ENCODE measurements at regions not wholly inside any gene's neighbourhood (a gene's known extent, or its start where the extent isn't known, plus 50 kb on each side); places are given as distances from the start of the nearest gene placed in this dataset.
A peak's percentile ranks its signal among the peaks of the same experiment; 100 is the strongest.
"Not testable (repeated sequence)": the region's sequence is repeated elsewhere in the genome, so short reads cannot be mapped to it uniquely, and the experiment has no call there.

DNA sequence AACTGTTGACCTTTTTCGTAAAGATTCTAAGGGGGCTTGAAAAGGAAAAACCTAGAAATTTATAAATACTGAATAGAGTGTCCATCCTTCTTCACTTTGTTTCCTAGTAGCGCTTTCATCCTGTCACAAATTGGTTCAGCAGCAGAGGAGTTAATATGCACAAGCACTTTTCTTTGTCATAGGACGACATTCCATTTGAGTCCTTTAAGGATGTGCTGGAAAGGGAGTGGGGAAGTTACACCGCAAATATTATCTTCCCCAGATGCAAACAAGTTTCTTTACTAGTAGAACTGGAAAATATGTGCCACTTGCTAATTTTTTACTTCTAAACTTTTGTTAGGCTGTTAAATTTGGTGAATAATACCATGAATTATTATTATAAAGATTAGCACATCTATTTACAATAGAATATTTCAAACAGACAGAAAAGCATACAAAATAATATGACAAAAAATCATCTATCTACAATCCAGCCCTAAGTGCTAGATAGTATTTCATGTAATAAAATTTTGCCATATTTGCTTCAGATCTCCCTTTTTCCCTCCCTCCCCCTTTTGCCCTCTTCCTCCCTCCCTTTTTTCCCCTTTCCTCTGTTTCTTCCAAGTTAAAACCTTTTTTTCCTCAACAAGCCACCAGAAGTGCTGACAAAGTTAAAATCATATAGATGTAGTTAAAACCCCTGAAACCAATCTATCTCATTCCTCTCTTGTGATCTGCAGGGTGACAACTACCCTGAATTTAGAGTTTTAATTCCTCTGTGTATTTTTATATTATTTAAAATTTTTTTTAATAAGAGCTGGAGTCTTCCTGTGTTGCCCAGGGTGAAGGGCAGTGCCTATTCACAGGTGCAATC, 50.5 kb upstream of the MAP4K3 start:
- no peak for DNase-seq (ENCODE audit: low read depth, low spot score)

DNA sequence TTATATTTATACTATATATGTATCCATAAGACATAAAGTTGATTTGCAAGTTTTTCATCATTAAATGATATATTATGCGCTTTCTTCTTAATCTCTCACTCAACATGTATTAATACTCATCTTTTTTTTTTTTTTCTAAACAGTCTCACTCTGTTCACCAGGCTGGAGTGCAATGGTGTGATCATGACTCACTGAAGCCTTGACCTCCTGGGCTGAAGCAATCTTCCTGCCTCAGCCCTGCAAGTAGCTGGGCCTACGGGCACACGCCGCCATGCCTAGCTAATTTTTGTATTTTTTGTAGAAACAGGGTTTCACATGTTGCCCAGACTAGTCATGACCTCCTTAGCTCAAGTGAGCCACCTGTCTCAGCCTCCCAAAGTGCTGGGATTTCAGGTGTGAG, 51.4 kb upstream of the MAP4K3 start:
- DNase-seq (ENCODE audit: low read depth, low spot score), result peak; percentile 67

DNA sequence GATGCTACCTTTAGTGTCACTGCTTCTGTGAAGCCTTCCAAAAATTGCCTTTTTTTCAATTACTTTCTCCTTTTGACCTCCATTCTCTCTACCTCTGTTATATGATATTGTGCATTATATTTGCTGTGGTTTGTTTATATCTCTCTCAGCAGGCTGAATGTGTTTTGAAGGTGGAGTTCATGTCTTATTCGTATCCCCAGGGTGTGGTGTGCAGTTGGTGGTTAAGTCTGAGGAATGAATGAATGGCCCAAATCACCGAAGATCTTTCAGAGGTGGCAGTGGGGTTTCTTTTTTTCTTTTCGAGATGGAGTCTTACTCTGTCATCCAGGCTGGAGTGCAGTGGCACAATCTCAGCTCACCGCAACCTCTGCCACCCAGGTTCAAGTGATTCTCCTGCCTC, 53.5 kb upstream of the MAP4K3 start:
- DNase-seq (ENCODE audit: low read depth, low spot score), result no peak

DNA sequence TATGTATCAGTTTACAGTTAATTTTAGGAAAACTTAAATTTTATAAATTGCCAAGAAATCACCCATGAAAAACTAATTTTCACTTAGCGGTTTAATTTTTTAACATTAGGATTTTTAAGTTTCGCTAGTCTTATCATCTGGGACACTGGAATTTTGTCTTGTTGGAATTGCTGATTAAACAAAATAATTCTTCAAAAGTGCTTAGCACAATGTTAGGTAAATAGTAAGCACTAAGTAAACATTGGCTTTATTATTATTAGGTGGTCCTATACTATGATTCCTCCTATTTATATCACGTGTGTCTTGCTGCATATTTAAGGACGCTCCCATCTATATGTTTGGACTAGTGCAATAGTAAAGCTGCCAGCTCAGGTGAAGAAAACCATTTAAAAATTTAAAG, 54.6 kb upstream of the MAP4K3 start:
- DNase-seq (ENCODE audit: low read depth, low spot score), result no peak

DNA sequence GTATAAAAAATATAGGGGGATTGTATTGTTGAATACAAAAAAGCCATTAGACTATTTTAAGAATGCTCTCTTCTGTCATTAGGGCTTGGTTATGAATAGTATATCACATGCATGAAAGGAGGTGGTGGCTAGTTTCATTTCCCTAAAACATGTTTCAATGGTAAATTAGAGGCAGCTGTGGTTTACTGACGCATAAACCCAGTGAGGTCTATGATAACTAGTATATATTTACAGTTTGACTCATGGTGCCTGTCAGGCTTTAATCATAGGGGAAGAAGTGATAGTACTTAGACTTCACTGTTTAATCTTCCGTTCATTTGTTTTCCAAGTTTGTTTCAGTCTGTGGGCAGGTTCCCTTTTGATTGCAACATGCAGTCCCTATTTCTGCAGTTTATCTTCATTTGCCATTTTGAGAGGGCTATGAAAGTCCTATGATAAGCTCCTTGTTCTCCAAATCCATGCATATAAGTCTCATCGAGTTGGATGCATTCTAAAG, 55.1 kb upstream of the MAP4K3 start:
- no peak for DNase-seq (ENCODE audit: low read depth, low spot score)

DNA sequence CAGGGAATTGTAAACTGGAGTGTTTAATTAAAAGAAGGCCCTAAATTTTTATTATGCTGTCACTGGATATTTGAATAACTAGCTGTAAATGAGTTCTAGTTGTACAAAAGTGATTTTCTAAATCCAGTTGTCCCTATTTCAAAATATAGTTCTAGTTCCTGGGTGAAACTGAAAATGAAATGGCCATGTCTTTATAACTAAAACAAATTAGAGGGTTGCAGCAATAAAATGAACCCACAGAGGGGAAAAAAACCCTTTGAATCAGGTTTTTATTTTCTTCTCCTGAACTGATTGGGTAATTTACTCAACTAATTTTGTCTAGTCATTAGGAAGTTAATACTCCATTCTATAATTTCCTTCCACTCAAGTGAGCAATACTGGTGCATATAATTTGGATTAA, 55.6 kb upstream of the MAP4K3 start:
- no peak for DNase-seq (ENCODE audit: low read depth, low spot score)

DNA sequence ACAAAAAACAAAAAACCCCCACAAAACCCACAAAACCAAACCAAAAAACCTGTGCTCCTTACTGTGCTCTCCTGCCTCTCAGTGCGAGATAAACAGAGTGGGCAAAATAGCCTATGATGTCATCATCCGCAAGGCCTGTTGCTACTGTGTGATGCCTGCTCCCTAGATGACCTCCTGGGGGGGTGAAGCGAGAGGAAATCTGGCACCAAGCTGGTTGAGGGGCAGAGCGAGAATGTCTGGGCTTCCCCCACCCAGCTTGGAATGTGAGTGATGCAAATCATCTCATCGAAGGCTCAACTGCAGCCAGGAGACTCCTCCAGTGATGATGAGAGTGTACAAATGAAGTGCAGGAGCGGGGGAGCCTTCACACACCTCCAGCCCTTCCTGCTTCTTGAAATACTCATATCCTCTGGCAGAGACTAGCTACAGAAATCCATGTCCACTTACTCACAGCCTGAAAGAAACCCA, 57.7 kb upstream of the MAP4K3 start:
- DNase-seq (ENCODE audit: low read depth, low spot score), result peak; percentile 78

DNA sequence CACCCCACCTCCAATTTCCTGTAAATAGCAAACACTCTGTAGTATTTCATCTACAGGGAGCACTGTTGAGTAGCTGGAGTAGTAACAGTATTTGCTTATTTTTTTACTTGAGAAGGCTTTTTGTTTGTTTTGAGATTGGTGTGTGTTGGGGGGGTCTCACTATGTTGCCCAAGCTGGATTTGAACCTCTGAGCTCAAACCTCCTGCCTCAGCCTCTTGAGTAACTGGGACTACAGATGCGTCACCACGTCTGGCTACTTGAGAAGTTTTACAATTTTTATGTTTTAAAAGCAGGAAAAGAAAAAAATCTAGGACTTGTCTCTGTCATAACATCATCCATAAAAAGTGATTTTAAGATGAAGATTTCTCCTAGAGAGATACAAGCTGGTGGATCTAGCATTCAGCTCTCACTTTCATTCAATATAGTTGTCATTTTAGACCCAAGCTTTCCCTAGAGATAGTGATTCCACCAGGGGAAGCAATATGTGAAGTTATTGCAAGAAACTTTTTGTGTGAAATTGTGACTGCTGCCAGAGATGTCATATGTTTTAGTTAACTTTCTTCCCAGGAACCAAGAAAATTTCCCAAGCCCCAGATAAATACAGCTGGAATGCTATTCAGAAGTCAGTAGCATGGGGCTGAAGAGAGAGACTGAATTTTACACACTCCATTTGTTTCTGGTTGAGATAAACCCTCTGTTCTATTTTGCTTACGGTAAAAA, 60.2 kb upstream of the MAP4K3 start:
- no peak for DNase-seq (ENCODE audit: low read depth, low spot score)

DNA sequence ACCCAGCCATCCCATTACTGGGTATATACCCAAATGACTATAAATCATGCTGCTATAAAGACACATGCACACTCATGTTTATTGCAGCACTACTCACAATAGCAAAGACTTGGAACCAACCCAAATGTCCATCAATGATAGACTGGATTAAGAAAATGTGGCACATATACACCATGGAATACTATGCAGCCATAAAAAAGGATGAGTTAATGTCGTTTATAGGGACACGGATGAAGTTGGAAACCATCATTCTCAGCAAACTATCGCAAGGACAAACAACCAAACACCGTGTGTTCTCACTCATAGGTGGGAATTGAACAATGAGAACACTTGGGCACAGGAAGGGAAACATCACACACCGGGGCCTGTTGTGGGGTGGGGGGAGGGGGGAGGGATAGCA, 61.1 kb upstream of the MAP4K3 start:
- DNase-seq (ENCODE audit: low read depth, low spot score), result not testable (repeated sequence)

DNA sequence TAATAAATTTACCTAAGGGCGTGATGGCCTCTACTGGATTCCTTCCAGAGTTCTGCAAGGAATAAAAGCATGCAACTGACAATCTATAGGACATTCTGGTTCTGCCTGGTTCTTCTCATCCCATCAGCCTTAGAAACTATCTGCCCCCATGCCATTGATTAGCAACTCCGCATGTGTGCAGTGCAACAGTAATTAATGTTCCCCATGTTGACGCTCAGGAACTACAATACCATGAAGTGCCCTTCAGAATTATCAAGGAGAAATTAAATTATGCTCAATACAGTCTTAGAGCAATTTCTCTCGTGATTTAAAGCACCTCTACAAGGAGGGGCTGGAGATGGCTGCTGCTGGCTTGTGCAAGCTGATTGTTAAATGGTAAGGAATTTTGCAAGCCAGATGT, 61.7 kb upstream of the MAP4K3 start:
- DNase-seq (ENCODE audit: low read depth, low spot score), result no peak

DNA sequence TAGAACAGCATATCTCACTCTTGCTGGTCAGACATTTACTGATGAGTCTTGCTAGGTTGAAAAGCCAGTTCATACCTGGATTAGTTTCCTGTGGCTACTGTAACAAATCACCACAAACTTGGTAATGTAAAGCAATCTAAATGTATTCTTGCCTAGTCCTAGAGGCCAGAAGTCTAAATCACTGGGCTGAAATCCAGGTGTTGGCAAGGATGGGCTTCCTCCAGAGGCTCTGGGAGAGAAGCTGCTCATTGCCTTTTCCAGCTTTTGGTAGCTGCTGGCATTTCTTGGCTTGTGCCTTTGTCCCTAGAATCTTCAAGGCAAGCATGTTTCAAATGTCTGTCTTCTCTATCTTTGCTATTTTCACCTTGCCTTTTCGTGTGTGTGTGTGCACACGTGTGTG, 62.3 kb upstream of the MAP4K3 start:
- no peak for DNase-seq (ENCODE audit: low read depth, low spot score)

DNA sequence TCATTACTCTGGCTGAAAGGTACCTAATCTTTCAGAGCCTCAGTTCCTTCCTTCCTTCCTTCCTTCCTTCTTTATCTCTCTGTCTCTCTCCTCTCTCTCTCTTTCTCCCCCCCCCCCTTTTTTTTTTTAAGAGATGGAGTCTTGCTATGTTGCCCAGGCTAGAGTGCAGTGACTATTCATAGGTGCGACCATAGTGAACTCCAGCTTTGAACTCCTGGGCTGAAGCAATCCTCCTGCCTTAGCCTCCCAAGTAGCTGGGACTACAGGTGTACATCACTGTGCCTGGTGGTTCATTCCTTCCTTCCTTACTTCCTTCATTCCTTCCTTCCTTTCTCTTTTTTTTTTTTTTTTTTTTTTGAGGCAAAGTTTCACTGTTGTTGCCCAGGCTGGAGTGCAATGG, 64.3 kb upstream of the MAP4K3 start:
- no peak for DNase-seq (ENCODE audit: low read depth, low spot score)

DNA sequence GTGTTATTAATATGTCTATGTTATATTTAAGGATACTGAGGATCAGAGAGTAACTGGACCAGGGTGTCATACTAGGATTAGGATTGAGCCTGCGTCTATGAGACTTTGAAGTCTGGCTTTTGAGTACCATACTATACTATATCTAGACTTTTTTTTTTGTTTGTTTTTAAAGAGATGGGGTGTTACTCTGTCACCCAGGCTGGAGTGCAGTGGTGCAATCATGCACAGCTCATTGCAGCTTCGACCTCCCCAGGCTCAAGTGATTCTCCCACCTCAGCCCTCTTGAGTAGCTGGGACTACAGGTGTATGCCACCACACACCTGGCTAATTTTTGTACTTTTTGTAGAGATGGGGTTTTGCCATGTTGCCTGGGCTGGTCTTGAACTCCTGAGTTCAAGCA, 66.2 kb upstream of the MAP4K3 start:
- DNase-seq (ENCODE audit: low read depth, low spot score), result no peak

DNA sequence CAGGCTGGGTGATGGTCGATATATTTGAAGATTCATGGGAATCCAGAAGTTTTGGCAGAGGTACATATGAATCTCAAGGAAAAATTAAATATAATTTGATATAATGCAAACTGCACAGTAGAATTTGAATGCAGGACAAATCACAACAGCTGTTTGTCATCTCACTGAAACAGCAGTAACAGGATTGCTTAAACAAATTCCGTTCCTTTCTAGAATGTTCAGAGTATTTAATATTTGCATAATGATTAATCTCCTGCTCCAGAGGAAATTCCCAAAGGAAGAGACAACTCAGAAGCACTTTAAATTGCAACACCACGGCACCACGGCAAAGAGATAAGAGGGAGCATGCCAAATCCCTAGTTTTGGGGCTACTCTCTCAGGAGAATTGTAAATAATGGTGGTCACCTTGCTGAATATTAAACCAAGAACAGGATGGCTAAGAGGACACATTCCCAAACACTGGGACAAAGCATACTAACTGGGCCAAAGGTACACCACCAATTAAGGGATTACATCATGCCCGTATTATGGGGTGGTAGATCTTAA, 67.8 kb upstream of the MAP4K3 start:
- no peak for DNase-seq (ENCODE audit: low read depth, low spot score)

DNA sequence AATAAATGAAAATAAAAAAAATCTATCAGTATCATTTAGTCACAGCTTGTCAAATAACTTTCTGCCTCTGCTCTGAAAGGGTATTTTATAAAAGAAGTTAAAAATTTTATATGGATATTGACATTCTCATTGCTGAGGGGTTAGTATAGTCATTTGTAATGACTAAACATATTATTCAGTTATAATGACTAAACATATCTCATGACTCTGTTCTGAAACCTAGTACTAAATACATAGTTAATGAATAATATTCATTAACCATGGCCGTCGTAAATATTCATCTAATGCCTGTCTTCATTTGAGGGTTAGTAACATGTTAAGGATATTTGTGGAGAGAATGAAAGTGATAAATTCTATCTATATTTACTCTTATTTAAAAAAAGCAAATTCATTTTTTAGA, 69.1 kb upstream of the MAP4K3 start:
- DNase-seq (ENCODE audit: low read depth, low spot score), result no peak

DNA sequence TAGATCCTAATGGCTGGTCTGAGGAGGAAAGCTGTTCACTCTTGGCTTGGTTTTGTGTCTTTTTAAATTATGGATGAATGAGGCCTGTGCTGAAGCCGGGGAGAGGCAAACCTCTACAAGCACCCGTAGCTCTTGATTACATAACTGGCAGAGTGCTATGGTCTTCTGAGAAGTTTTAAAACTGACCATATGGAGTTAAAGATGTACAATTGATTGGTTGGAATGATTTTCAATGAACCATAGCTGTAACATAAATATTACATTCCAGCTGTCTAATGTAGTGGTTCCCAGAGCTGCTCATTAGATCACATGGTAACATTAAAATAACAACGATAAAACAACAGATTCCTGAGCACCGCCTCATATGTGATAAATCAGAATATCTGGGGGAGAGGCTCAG, 71.1 kb upstream of the MAP4K3 start:
- DNase-seq (ENCODE audit: low read depth, low spot score), result no peak

DNA sequence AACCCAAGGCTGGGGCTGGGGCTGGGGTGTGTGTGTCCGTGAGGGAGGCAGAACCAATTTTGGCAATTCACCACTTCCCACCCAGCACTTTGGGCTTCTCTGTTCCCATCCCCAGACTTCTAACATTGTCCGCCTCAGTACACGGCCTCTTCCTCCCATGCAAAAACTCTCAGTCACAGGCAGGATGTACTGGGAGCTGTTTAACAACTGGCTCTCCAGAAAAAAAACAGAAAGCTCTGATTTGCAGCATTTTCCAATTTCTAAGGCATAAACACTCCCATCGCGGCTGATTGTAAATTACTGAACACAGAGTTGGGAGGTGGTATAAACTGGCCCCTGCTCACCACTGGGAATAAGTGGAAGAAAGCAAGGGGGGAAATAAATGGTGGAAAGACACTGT, 73.1 kb upstream of the MAP4K3 start:
- no peak for DNase-seq (ENCODE audit: low read depth, low spot score)

DNA sequence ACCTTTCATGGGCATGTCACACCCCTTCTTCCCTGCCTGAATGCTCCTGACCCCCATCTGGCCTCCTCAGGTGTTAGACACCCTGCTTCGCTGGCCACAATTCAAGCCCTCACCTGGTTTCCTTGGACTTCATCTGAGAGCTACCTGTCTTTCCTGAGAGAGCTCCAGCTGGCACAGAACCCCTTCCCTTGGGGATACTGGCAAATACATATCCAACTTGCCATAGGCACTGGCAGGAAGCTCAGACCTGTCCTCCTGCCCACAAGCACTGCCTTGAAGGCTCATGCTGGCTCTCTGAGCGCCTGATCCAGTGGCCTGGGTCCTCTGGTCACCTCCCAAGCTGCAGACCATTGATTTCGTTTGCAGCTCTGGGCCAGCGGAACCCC, 74.1 kb upstream of the MAP4K3 start:
- DNase-seq (ENCODE audit: low read depth, low spot score), result no peak

DNA sequence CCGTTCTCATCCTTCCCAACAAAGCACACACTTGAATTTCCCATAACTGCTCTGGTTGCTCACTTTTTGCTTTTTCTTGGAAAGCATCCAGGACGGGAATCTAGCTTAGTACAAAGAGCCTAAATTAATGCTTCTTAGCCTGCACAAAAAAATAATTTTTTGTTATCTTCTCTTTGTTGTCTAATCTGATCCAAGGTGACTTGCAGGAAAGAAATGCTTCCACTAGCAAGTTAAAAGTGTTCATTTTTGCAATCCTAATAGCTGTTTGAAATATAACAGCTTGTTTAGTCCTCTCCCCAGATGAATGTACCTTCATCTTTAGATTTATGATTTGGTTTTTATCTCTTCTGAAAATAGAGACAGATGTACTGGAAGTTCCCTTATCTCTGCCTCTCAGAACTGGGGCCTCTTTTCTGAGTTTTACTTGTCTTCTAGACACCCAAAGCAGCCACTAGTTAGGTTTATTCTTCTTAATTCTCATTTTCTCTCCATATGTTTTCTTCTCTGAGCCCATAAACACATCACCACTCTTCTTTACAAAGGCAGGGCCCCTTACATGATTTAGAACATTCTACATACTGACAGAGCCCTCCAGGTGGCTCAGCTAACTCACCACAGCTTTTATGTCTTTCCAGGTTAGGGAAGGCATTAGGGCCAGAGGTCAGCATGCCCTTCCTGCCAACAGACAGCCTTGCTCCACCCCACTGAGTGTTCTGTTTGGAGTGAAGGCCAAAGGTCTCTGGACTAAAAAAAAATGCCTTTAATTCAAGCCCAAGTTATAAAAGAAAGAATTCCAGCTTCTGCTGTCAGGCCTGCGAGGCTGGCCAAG, 74.7 kb upstream of the MAP4K3 start:
- no peak for DNase-seq (ENCODE audit: low read depth, low spot score)

DNA sequence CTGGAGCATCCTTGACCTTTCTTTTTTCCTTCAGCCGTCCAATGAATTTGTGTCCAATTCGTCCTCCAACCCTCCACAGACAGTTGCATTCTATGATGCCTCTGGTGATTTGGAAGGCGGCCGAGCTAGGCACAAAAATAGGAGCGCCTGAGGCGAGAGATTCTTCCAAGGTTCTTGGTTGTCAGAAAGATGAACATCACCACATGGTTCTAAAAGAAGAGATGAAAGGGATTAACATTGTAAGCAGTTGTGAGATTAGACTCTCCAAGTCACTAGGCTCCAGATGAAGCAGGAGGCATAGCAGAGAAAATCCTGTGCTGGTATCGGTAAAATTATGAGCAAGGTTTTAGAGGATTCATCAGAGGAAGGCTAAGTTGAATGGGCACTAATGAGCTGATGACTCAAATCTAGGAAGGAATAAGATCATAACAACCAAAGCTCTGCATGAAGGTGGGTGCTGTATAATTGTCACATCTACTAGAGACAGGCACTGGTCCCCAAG, 75.4 kb upstream of the MAP4K3 start:
- DNase-seq (ENCODE audit: low read depth, low spot score), result no peak

DNA sequence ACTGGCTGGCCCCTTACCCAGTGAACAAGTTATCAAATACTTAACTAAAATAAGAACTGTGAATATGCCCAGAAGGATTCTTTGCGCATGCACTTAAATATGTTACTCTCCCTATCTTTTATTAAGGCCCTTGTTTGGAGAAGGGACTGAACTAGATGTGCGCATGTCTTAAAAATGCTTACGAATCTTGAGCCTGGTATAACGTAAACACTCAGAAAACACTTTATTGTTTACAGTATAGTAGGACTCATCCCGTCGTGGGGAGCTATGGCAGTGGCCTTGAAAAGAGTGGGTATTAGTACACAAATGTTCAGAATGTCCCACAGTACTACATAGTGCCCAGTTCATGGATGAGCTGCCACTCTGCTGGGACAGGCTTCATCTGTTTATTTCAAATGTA, 75.9 kb upstream of the MAP4K3 start:
- DNase-seq (ENCODE audit: low read depth, low spot score), result no peak
